ENCODE measurements at regions not wholly inside any gene's neighbourhood (a gene's known extent, or its start where the extent isn't known, plus 50 kb on each side); places are given as distances from the start of the nearest gene placed in this dataset.
A peak's percentile ranks its signal among the peaks of the same experiment; 100 is the strongest.

GRCh38 chr11:112652786-112653390, 308.3 kb upstream of the NCAM1 start:
- H4K5ac ChIP-seq (ENCODE audit: low read depth, low read length) = no peak overlapping the region

More at GRCh38 chr11:112652786-112653390, 308.3 kb upstream of the NCAM1 start:
- no peak for ATAC-seq (ENCODE audit: low read depth)
- no peak overlapping the region for H2BK120ac ChIP-seq (ENCODE audit: low read depth, low read length)
- H2BK20ac ChIP-seq (ENCODE audit: low read depth, low read length) = no peak overlapping the region
- no peak overlapping the region for H3K14ac ChIP-seq (replicated peaks; ENCODE audit: low read depth, low read length)
- no TSS peak for BruUV-seq (replicated peaks)
- no CpG with 5 or more reads among the region's 3 CpGs for WGBS, 2 experiments (ENCODE audit: extremely low coverage in 2 of 2, insufficient read length in 1 of 2)
- no peak overlapping the region for H3K27ac ChIP-seq (ENCODE audit: insufficient read depth, low read length)
- H2BK15ac ChIP-seq (ENCODE audit: low read depth, low read length) = no peak overlapping the region
- POLR2A ChIA-PET (ENCODE audit: unreplicated experiment) = no interaction called here
- intact Hi-C loops (cut with micrococcal nuclease) (no loop called here), dilution Hi-C loops (cut with HindIII; ENCODE audit: low sequenced_read_pairs, unreplicated experiment) (no loop called here), in situ Hi-C loops (cut with MboI; ENCODE audit: low sequenced_read_pairs) (no loop called here)
- no peak overlapping the region for H2BK5ac ChIP-seq (ENCODE audit: low read depth, low read length, poor library complexity, severe bottlenecking)
- no peak overlapping the region for H3K56ac ChIP-seq (ENCODE audit: extremely low read depth, insufficient read depth, low read length)
- no peak overlapping the region for H3K18ac ChIP-seq (ENCODE audit: low read depth, low read length)
- peak; percentile 10 for DNase-seq
- CTCF ChIA-PET = no interaction called here
- no peak overlapping the region for H3K9ac ChIP-seq (ENCODE audit: low read depth, low read length)
- no peaks in the 10 kb centered on the region for H3K9me1 ChIP-seq (ENCODE audit: insufficient read depth, low read length)
- H4K91ac ChIP-seq (ENCODE audit: insufficient read depth, low read depth, low read length) = no peak overlapping the region
- TF ChIP-seq RFX5 (IDR thresholded peaks at IDR 0.05; ENCODE audit: low read depth, low read length) (no peak), FOS (IDR thresholded peaks at IDR 0.05; ENCODE audit: low read depth, low read length) (no peak), MAZ (IDR thresholded peaks at IDR 0.05; ENCODE audit: borderline replicate concordance, low read depth, low read length) (no peak), RCOR1 (IDR thresholded peaks at IDR 0.05; ENCODE audit: insufficient replicate concordance, low read length) (no peak), NFE2L2 (IDR thresholded peaks at IDR 0.05; ENCODE audit: low read depth, low read length) (no peak), RAD21 (IDR thresholded peaks at IDR 0.05; ENCODE audit: low read length) (no peak), MAFK (IDR thresholded peaks at IDR 0.05; ENCODE audit: low read depth, low read length) (no peak), CTCF (conservative IDR thresholded peaks at IDR 0.05; ENCODE audit: low read depth, low read length) (no peak), BHLHE40 (IDR thresholded peaks at IDR 0.05; ENCODE audit: low read depth, low read length) (no peak), MXI1 (IDR thresholded peaks at IDR 0.05; ENCODE audit: borderline replicate concordance, low read depth, low read length) (no peak), CHD1 (IDR thresholded peaks at IDR 0.05; ENCODE audit: low read depth, low read length) (no peak), CEBPB (IDR thresholded peaks at IDR 0.05; ENCODE audit: low read depth, low read length) (no peak), ELK1 (IDR thresholded peaks at IDR 0.05; ENCODE audit: borderline replicate concordance, low read depth, low read length) (no peak), SMC3 (IDR thresholded peaks at IDR 0.05; ENCODE audit: low read depth, low read length) (no peak)
- no peak overlapping the region for H3K23ac ChIP-seq (ENCODE audit: low read depth, low read length)
- no peaks in the 10 kb centered on the region for H3K79me1 ChIP-seq (ENCODE audit: low read depth in 1 of 2, low read length in 2 of 2)
- H2AFZ ChIP-seq (replicated peaks; ENCODE audit: low read length, poor library complexity) = no peak overlapping the region
- no peaks in the 10 kb centered on the region for H3K4me1 ChIP-seq (ENCODE audit: control insufficient read depth, insufficient read depth, low read length)
- H3K27me3 ChIP-seq (ENCODE audit: control insufficient read depth, insufficient read depth, low read length) = no peaks in the 10 kb centered on the region
- no peaks in the 10 kb centered on the region for H4K20me1 ChIP-seq (ENCODE audit: insufficient read depth, low read length)
- no peak overlapping the region for H2AK5ac ChIP-seq (ENCODE audit: low read depth, low read length)
- no peak overlapping the region for H3K4ac ChIP-seq (ENCODE audit: low read depth, low read length)
- no peak overlapping the region for H3K4me2 ChIP-seq (ENCODE audit: low read depth, low read length)
- H3K9me3 ChIP-seq (ENCODE audit: control insufficient read depth, insufficient read depth, low read length) = no peaks in the 10 kb centered on the region
- H3K36me3 ChIP-seq (ENCODE audit: control insufficient read depth, insufficient read depth, low read length) = no peaks in the 10 kb centered on the region
- no peak overlapping the region for H4K8ac ChIP-seq (ENCODE audit: low read depth in 2 of 2, low read length in 2 of 2)
- H2AK9ac ChIP-seq (replicated peaks; ENCODE audit: low read depth, low read length, poor library complexity) = no peak overlapping the region
- no peak overlapping the region for H3K4me3 ChIP-seq (ENCODE audit: insufficient read depth, low read depth, low read length)
